ENCODE measurements at regions not wholly inside any gene's neighbourhood (a gene's known extent, or its start where the extent isn't known, plus 50 kb on each side); places are given as distances from the start of the nearest gene placed in this dataset.
A peak's percentile ranks its signal among the peaks of the same experiment; 100 is the strongest.
"Not testable (repeated sequence)": the region's sequence is repeated elsewhere in the genome, so short reads cannot be mapped to it uniquely, and the experiment has no call there.

DNA sequence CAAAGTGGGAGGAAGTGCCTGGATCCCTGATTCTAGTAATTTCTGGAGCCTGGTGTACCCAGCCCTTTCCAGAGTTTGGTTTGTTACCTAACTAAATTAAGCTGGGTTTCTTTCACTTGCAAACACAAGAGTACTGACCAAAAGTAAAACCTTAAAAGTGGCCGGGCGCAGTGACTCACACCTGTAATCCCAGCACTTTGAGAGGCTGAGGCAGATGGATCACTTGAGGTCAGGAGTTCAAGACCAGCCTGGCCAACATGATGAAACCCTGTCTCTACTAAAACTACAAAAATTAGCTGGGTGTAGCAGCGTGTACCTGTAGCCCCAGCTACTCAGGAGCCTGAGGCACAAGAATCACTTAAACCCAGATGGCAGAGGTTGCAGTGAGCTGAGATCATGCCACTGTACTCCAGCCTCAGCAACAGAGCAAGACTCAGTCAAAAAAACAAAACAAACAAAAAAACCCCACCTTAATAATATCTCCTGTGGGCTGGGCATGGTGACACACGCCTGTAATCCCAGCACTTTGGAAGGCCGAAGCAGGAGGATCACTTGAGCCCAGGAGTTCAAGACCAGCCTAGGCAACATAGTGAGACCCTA is 78.0 kb upstream of the BLID start:
- CTCF ChIA-PET, result interaction anchor here (1.3 kb wide), 2 partner anchors 11 to 312 kb away, joined by 4 read pairs; no protein-coding TSS in a partner anchor
- H3K27ac ChIP-seq (ENCODE audit: low read depth, low read length), result peak overlapping the region; percentile 97

DNA sequence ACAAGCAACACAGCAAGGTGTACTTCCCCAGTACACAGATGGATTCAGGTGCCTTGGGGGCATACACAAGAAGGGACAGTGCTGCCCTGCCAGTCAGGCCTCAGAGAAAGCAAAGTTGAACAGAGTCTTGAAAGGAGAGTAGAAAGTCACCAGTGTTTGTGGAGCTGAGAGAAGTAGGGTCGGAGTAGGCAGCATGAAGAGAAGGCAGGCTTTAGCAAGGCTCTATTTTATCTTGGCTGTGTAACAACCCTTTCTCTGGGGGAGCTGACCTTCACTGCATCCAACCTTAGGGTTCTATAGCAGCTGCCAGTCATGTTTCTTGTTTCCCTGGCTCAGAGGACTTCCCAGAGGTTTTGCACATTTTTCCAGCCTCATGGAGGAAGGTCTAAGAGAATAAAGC is 77.4 kb upstream of the BLID start:
- no peak for DNase-seq (ENCODE audit: low read depth, low spot score)
- peaks cover 93% of the 10 kb centered on the region for H3K79me2 ChIP-seq (ENCODE audit: insufficient read depth, low read length)
- CTCF ChIA-PET, result interaction anchor here (1.3 kb wide), 1 partner anchor 312 kb away, joined by 4 read pairs; no protein-coding TSS in a partner anchor
- H3K36me3 ChIP-seq (ENCODE audit: control insufficient read depth in 1 of 2, insufficient read depth in 2 of 2, low read length in 2 of 2), result peaks cover 0 to 11% of the 10 kb centered on the region in 2 experiments; a peak in 2 of 4 replicates
- RAD21 ChIA-PET (ENCODE audit: low non-redundant PET in 1 of 2, low total read pairs in 2 of 2, uncharacterized antibody in 2 of 2, unreplicated experiment in 2 of 2), result no interaction called here
- H3K4me2 ChIP-seq (ENCODE audit: low read length), result peak overlapping the region; percentile 56
- H3K9ac ChIP-seq (ENCODE audit: low read length), result peak overlapping the region; percentile 66
- TSS peak; percentile 34 for BruUV-seq (replicated peaks)
- no peak overlapping the region for H2AFZ ChIP-seq (ENCODE audit: low read depth, low read length, poor library complexity, severe bottlenecking)
- no peaks in the 10 kb centered on the region for H3K9me2 ChIP-seq (ENCODE audit: insufficient read depth)
- H3K27me3 ChIP-seq (ENCODE audit: insufficient read depth, low read length), result no peaks in the 10 kb centered on the region
- no peaks in the 10 kb centered on the region for H3K9me3 ChIP-seq (ENCODE audit: control insufficient read depth in 1 of 2, insufficient read depth in 1 of 2, low read depth in 1 of 2, low read length in 2 of 2)
- TF ChIP-seq SP1 (IDR thresholded peaks at IDR 0.05; ENCODE audit: low read depth), result no peak
- TF ChIP-seq FOSL1 (IDR thresholded peaks at IDR 0.05; ENCODE audit: low read depth), result no peak
- no peak for TF ChIP-seq SRF (IDR thresholded peaks at IDR 0.05; ENCODE audit: low read depth)
- TF ChIP-seq TCF7L2 (IDR thresholded peaks at IDR 0.05; ENCODE audit: borderline replicate concordance, extremely low read depth, insufficient read depth, insufficient read length), result no peak
- TF ChIP-seq, protein P1, sequence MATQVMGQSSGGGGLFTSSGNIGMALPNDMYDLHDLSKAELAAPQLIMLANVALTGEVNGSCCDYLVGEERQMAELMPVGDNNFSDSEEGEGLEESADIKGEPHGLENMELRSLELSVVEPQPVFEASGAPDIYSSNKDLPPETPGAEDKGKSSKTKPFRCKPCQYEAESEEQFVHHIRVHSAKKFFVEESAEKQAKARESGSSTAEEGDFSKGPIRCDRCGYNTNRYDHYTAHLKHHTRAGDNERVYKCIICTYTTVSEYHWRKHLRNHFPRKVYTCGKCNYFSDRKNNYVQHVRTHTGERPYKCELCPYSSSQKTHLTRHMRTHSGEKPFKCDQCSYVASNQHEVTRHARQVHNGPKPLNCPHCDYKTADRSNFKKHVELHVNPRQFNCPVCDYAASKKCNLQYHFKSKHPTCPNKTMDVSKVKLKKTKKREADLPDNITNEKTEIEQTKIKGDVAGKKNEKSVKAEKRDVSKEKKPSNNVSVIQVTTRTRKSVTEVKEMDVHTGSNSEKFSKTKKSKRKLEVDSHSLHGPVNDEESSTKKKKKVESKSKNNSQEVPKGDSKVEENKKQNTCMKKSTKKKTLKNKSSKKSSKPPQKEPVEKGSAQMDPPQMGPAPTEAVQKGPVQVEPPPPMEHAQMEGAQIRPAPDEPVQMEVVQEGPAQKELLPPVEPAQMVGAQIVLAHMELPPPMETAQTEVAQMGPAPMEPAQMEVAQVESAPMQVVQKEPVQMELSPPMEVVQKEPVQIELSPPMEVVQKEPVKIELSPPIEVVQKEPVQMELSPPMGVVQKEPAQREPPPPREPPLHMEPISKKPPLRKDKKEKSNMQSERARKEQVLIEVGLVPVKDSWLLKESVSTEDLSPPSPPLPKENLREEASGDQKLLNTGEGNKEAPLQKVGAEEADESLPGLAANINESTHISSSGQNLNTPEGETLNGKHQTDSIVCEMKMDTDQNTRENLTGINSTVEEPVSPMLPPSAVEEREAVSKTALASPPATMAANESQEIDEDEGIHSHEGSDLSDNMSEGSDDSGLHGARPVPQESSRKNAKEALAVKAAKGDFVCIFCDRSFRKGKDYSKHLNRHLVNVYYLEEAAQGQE (IDR thresholded peaks at IDR 0.05; ENCODE audit: low read depth), result no peak
- TF ChIP-seq RAD21 (IDR thresholded peaks at IDR 0.05; ENCODE audit: low read depth), result no peak
- TF ChIP-seq JUND (IDR thresholded peaks at IDR 0.05), result no peak
- no peak for TF ChIP-seq POLR2A (IDR thresholded peaks at IDR 0.05; ENCODE audit: borderline replicate concordance, extremely low read depth, insufficient read depth, insufficient read length)
- H3K4me3 ChIP-seq (replicated peaks in 1 of 2; ENCODE audit: low read depth in 1 of 2, low read length in 2 of 2), result no peak overlapping the region
- peak; percentile 9 for ATAC-seq
- H3K4me1 ChIP-seq (ENCODE audit: control insufficient read depth in 1 of 2, insufficient read depth in 2 of 2, low read length in 2 of 2), result peaks cover 86 to 100% of the 10 kb centered on the region in 2 experiments
- POLR2A ChIA-PET, result interaction anchor here (1.1 to 3.1 kb wide), 9 partner anchors 10 to 55 kb away, joined by 3 to 20 read pairs (median 6); no protein-coding TSS in a partner anchor
- H3K27ac ChIP-seq (ENCODE audit: low read depth, low read length), result peak overlapping the region; percentile 97
- no peaks in the 10 kb centered on the region for H4K20me1 ChIP-seq (ENCODE audit: insufficient read depth)
- intact Hi-C loops (cut with micrococcal nuclease), result no loop called here

More for the DNA sequence above, 78.0 kb upstream of the BLID start:
- POLR2A ChIA-PET, result interaction anchor here (1.1 to 3.1 kb wide), 9 partner anchors 9 to 55 kb away, joined by 3 to 20 read pairs (median 6); no protein-coding TSS in a partner anchor
- Histone ChIP-seq H3K9ac (ENCODE audit: low read length) (peak overlapping the region; percentile 66), H3K36me3 (ENCODE audit: control insufficient read depth in 1 of 2, insufficient read depth in 2 of 2, low read length in 2 of 2) (peaks cover 0 to 11% of the 10 kb centered on the region in 2 experiments; a peak in 2 of 4 replicates), H3K79me2 (ENCODE audit: insufficient read depth, low read length) (peaks cover 90% of the 10 kb centered on the region), H3K4me1 (ENCODE audit: control insufficient read depth in 1 of 2, insufficient read depth in 2 of 2, low read length in 2 of 2) (peaks cover 83 to 98% of the 10 kb centered on the region in 2 experiments), H3K4me2 (ENCODE audit: low read length) (peak overlapping the region; percentile 56)
- H2AFZ ChIP-seq (ENCODE audit: low read depth, low read length, poor library complexity, severe bottlenecking); H4K20me1 ChIP-seq (ENCODE audit: insufficient read depth); H3K9me3 ChIP-seq (ENCODE audit: control insufficient read depth in 1 of 2, insufficient read depth in 1 of 2, low read depth in 1 of 2, low read length in 2 of 2); H3K27me3 ChIP-seq (ENCODE audit: insufficient read depth, low read length); H3K9me2 ChIP-seq (ENCODE audit: insufficient read depth); intact Hi-C loops (cut with micrococcal nuclease); BruUV-seq (replicated peaks); H3K4me3 ChIP-seq (replicated peaks in 1 of 2; ENCODE audit: low read depth in 1 of 2, low read length in 2 of 2): not testable (repeated sequence)
- ATAC-seq, result peak; percentile 46
- peak; percentile 57 for DNase-seq (ENCODE audit: low read depth, low spot score)
- RAD21 ChIA-PET (ENCODE audit: low non-redundant PET in 1 of 2, low total read pairs in 2 of 2, uncharacterized antibody in 2 of 2, unreplicated experiment in 2 of 2), result interaction anchor here in 1 of 2 experiments (1.2 kb wide), 1 partner anchor 14 kb away, joined by 3 read pairs; no protein-coding TSS in a partner anchor
- TF ChIP-seq POLR2AphosphoS5 (IDR thresholded peaks at IDR 0.05; ENCODE audit: low read depth, low read length) (0 out of 2 replicates have a peak, but pooled peaks have one; percentile 30), TCF7L2 (IDR thresholded peaks at IDR 0.05; ENCODE audit: borderline replicate concordance, extremely low read depth, insufficient read depth, insufficient read length) (peak; percentile 66)

All from HCT116 (cell line).